Endodermal cell (in vitro differentiated cells): ENCODE measurements at regions not wholly inside any gene's neighbourhood (a gene's known extent, or its start where the extent isn't known, plus 50 kb on each side); places are given as distances from the start of the nearest gene placed in this dataset.

ENCODE experiments used
- DNase-seq: peaks from one replicate; pipeline ENCODE4 v3.0.0-alpha.2; 2017
- H3K27ac ChIP-seq: 2 replicates; pipeline ENCODE4 v1.5.1; 2013; ENCODE audit warnings: mild to moderate bottlenecking, low read depth, low read length, moderate library complexity
- H3K27me3 ChIP-seq: 2 replicates; pipeline ENCODE4 v1.6.1; 2013; ENCODE audit warnings: mild to moderate bottlenecking, low read length, moderate library complexity; ENCODE audit not compliant: insufficient read depth, control insufficient read depth, poor library complexity, severe bottlenecking
- H3K36me3 ChIP-seq: 2 replicates; pipeline ENCODE4 v1.7.0; 2013; ENCODE audit warnings: mild to moderate bottlenecking, low read length, moderate library complexity; ENCODE audit not compliant: control insufficient read depth, insufficient read depth
- H3K4me1 ChIP-seq: one replicate; pipeline ENCODE4 v1.7.0; 2013; ENCODE audit warnings: low read length; ENCODE audit not compliant: control insufficient read depth, insufficient read depth
- H3K4me3 ChIP-seq: 2 replicates; pipeline ENCODE4 v1.5.1; 2013; ENCODE audit warnings: mild to moderate bottlenecking, low read length, moderate library complexity
- H3K9ac ChIP-seq: 2 replicates; pipeline ENCODE4 v1.6.1; 2013; ENCODE audit warnings: mild to moderate bottlenecking, low read length, moderate library complexity; ENCODE audit not compliant: poor library complexity, severe bottlenecking; ENCODE audit errors: extremely low read depth
- H3K9me3 ChIP-seq: 2 replicates; pipeline ENCODE4 v1.6.1; 2013; ENCODE audit warnings: mild to moderate bottlenecking, low read length, moderate library complexity; ENCODE audit not compliant: control insufficient read depth
- H3K27ac Mint-ChIP-seq: 2 replicates; pipeline ENCODE4 v1.8.0; 2020; ENCODE audit warnings: mixed read lengths
- H3K27me3 Mint-ChIP-seq: 2 replicates; pipeline ENCODE4 v1.8.0; 2021; ENCODE audit warnings: mild to moderate bottlenecking, mixed read lengths; ENCODE audit not compliant: insufficient read depth
- H3K36me3 Mint-ChIP-seq: 2 replicates; pipeline ENCODE4 v1.8.0; 2020; ENCODE audit warnings: low read depth, mixed read lengths
- H3K4me1 Mint-ChIP-seq: 2 replicates; pipeline ENCODE4 v1.8.0; 2020; ENCODE audit warnings: mixed read lengths
- H3K4me3 Mint-ChIP-seq: 2 replicates; pipeline ENCODE4 v1.8.0; 2020; ENCODE audit warnings: mild to moderate bottlenecking, moderate library complexity, mixed read lengths
- H3K9me3 Mint-ChIP-seq: 2 replicates; pipeline ENCODE4 v1.8.0; 2020; ENCODE audit warnings: mild to moderate bottlenecking, mixed read lengths
- CTCF ChIP-seq: fragments of 200-600 bp; sonication (generic); conservative IDR thresholded peaks from 2 replicates; pipeline ENCODE4 v1.5.0; 2021; ENCODE audit warnings: antibody characterized with exemption, mild to moderate bottlenecking
- WGBS, 2 experiments: methylation state at CpG; one replicate each; pipeline versions ENCODE4 v1.1.5 to v1.1.7; 2013; ENCODE audit warnings: missing lambda C conversion rate in 2 of 2, mixed read lengths in 1 of 2; ENCODE audit not compliant: insufficient coverage in 1 of 2, insufficient read length in 1 of 2; 5-methylcytosine and 5-hydroxymethylcytosine counted together

- no peaks in the 10 kb centered on the region for H3K27me3 ChIP-seq
- no peak overlapping the region for H3K9ac ChIP-seq
- H3K4me1 ChIP-seq: no peaks in the 10 kb centered on the region
- Mint-ChIP-seq H3K9me3 (no peaks in the 10 kb centered on the region), H3K27me3 (no peaks in the 10 kb centered on the region), H3K4me1 (no peaks in the 10 kb centered on the region), H3K4me3 (no peak overlapping the region), H3K27ac (no peak overlapping the region), H3K36me3 (no peaks in the 10 kb centered on the region)
- no peaks in the 10 kb centered on the region for H3K9me3 ChIP-seq
- no peak overlapping the region for H3K4me3 ChIP-seq
- H3K27ac ChIP-seq: no peak overlapping the region
- H3K36me3 ChIP-seq: no peaks in the 10 kb centered on the region
- peak; percentile 42 for DNase-seq
- 86 to 93% methylated on average over 5 to 7 of the region's 7 CpGs for WGBS, 2 experiments
- no peak for TF ChIP-seq CTCF
These were observed 1151.6 kb upstream of the CDH6 start for GRCh38 chr5:30041831-30042385.

GRCh38 chr5:30041291-30041690 lies 1152.2 kb upstream of the CDH6 start:
- Histone ChIP-seq H3K27ac (no peak overlapping the region), H3K9me3 (no peaks in the 10 kb centered on the region), H3K36me3 (no peaks in the 10 kb centered on the region), H3K27me3 (no peaks in the 10 kb centered on the region), H3K4me3 (no peak overlapping the region), H3K4me1 (no peaks in the 10 kb centered on the region), H3K9ac (no peak overlapping the region)
- TF ChIP-seq CTCF: no peak
- Mint-ChIP-seq H3K4me1 (no peaks in the 10 kb centered on the region), H3K27ac (no peak overlapping the region), H3K4me3 (no peak overlapping the region), H3K36me3 (no peaks in the 10 kb centered on the region), H3K9me3 (no peaks in the 10 kb centered on the region), H3K27me3 (no peaks in the 10 kb centered on the region)
- DNase-seq: no peak
- WGBS, 2 experiments: 100% methylated on average over 1 of the region's 3 CpGs; no CpG with 5 or more reads in 1 of the 2 experiments

GRCh38 chr5:30040488-30041118 lies 1152.9 kb upstream of the CDH6 start:
- no peaks in the 10 kb centered on the region for H3K27me3 ChIP-seq
- no peak overlapping the region for H3K4me3 Mint-ChIP-seq

More at GRCh38 chr5:30040488-30041118, 1152.9 kb upstream of the CDH6 start:
- Histone ChIP-seq H3K9ac (no peak overlapping the region), H3K9me3 (no peaks in the 10 kb centered on the region), H3K36me3 (no peaks in the 10 kb centered on the region), H3K27ac (no peak overlapping the region), H3K4me1 (no peaks in the 10 kb centered on the region), H3K4me3 (no peak overlapping the region)
- WGBS, 2 experiments: 20 to 46% methylated on average over 4 to 6 of the region's 6 CpGs
- peak; percentile 88 for TF ChIP-seq CTCF
- Mint-ChIP-seq H3K27ac (no peak overlapping the region), H3K9me3 (no peaks in the 10 kb centered on the region), H3K4me1 (no peaks in the 10 kb centered on the region), H3K36me3 (no peaks in the 10 kb centered on the region), H3K27me3 (no peaks in the 10 kb centered on the region)
- DNase-seq: peak; percentile 81
